ENCODE measurements at regions not wholly inside any gene's neighbourhood (a gene's known extent, or its start where the extent isn't known, plus 50 kb on each side); places are given as distances from the start of the nearest gene placed in this dataset.

DNA sequence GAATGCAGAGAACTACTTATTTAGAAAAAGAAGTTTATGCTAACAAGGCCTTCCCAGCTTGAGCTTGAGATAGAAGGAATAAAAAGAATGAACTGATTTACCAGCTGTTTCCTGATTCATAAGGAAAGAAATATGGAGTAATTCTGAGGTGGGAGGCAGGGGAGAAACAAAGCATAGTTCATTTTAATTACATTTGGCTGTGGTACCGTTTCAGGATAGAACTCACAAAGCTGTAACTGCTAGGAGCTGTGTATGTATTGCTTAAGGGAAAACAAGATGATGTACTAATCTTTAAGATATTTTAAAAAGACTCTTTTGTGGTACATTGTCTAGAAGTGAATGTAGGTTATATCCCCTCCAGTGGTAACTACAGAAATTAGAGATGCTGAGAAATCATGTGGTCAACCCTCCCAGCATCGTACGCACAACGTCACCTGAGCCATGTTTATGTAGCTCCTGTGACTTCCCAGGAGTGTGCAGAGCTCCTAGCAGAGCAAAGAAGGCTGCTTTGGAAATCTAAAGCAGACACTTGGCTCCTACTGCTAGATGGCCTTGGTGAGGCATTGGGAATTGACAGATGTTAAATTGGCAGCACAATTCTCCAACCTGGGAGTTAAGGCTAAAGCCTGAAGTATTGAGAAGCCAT, 208.3 kb upstream of the VLDLR start:
- TF ChIP-seq, protein P1, sequence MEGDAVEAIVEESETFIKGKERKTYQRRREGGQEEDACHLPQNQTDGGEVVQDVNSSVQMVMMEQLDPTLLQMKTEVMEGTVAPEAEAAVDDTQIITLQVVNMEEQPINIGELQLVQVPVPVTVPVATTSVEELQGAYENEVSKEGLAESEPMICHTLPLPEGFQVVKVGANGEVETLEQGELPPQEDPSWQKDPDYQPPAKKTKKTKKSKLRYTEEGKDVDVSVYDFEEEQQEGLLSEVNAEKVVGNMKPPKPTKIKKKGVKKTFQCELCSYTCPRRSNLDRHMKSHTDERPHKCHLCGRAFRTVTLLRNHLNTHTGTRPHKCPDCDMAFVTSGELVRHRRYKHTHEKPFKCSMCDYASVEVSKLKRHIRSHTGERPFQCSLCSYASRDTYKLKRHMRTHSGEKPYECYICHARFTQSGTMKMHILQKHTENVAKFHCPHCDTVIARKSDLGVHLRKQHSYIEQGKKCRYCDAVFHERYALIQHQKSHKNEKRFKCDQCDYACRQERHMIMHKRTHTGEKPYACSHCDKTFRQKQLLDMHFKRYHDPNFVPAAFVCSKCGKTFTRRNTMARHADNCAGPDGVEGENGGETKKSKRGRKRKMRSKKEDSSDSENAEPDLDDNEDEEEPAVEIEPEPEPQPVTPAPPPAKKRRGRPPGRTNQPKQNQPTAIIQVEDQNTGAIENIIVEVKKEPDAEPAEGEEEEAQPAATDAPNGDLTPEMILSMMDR (IDR thresholded peaks at IDR 0.05) = no peak
- TF ChIP-seq POLR2A (IDR thresholded peaks at IDR 0.05) = no peak
- TF ChIP-seq POLR2AphosphoS5 (IDR thresholded peaks at IDR 0.05) = no peak
